Mesenchymal stem cell (in vitro differentiated cells and primary cell): ENCODE measurements at regions not wholly inside any gene's neighbourhood (a gene's known extent, or its start where the extent isn't known, plus 50 kb on each side); places are given as distances from the start of the nearest gene placed in this dataset.

Experiments
- DNase-seq: peaks from one replicate; pipeline ENCODE4 v3.0.0-alpha.2; 2013
- H2AFZ ChIP-seq: one replicate; pipeline ENCODE4 v1.6.1; 2013; ENCODE audit warnings: low read depth, mild to moderate bottlenecking, control low read depth, inconsistent platforms, low read length, moderate library complexity
- H2AK5ac ChIP-seq: 2 replicates; pipeline ENCODE4 v1.6.1; 2013; ENCODE audit warnings: low read length, moderate library complexity, mild to moderate bottlenecking, inconsistent platforms; ENCODE audit not compliant: severe bottlenecking
- H2BK120ac ChIP-seq: one replicate; pipeline ENCODE4 v1.6.1; 2013; ENCODE audit warnings: low read depth, mild to moderate bottlenecking, inconsistent platforms, low read length, moderate library complexity
- H2BK12ac ChIP-seq, 2 experiments: one replicate each; pipeline ENCODE4 v1.6.1; 2013; ENCODE audit warnings: inconsistent platforms in 2 of 2, low read length in 2 of 2, mild to moderate bottlenecking in 2 of 2, moderate library complexity in 2 of 2, control low read depth in 1 of 2
- H2BK15ac ChIP-seq: one replicate; pipeline ENCODE4 v1.6.1; 2013; ENCODE audit warnings: mild to moderate bottlenecking, low read depth, inconsistent platforms; ENCODE audit not compliant: poor library complexity, severe bottlenecking
- H2BK5ac ChIP-seq: 2 replicates; pipeline ENCODE4 v1.6.1; 2013; ENCODE audit warnings: low read depth, mild to moderate bottlenecking, low read length, control low read depth, inconsistent platforms; ENCODE audit not compliant: poor library complexity, severe bottlenecking
- H3K14ac ChIP-seq, 2 experiments: one replicate each; pipeline ENCODE4 v1.6.1; 2013; ENCODE audit warnings: inconsistent platforms in 2 of 2, low read length in 2 of 2, control low read depth in 1 of 2, mild to moderate bottlenecking in 1 of 2, moderate library complexity in 1 of 2
- H3K18ac ChIP-seq, 2 experiments: one replicate each; pipeline ENCODE4 v1.6.1; 2013; ENCODE audit warnings: inconsistent platforms in 2 of 2, low read length in 2 of 2, control low read depth in 1 of 2, low read depth in 1 of 2, mild to moderate bottlenecking in 1 of 2
- H3K23ac ChIP-seq, 2 experiments: one replicate each; pipeline ENCODE4 v1.6.1; 2013; ENCODE audit warnings: inconsistent platforms in 2 of 2, low read length in 2 of 2, mild to moderate bottlenecking in 2 of 2, moderate library complexity in 2 of 2, control low read depth in 1 of 2
- H3K27ac ChIP-seq: 2 replicates; pipeline ENCODE4 v1.5.1; 2013; ENCODE audit warnings: mild to moderate bottlenecking, moderate library complexity, low read length, control low read depth, inconsistent platforms; ENCODE audit not compliant: poor library complexity, severe bottlenecking
- H3K27me3 ChIP-seq, 2 experiments: 2 replicates each; pipeline versions ENCODE4 v1.6.1 to v1.7.0; 2013; ENCODE audit warnings: low read length in 2 of 2, mild to moderate bottlenecking in 2 of 2, moderate library complexity in 2 of 2, control low read depth in 1 of 2, inconsistent platforms in 1 of 2; ENCODE audit not compliant: control insufficient read depth in 1 of 2, insufficient read depth in 1 of 2
- H3K36me3 ChIP-seq, 2 experiments: 2 replicates each; pipeline versions ENCODE4 v1.6.1 to v1.7.0; 2013; ENCODE audit warnings: low read length in 2 of 2, control low read depth in 1 of 2, inconsistent platforms in 1 of 2, low read depth in 1 of 2, mild to moderate bottlenecking in 1 of 2; ENCODE audit not compliant: insufficient read depth in 2 of 2, control insufficient read depth in 1 of 2
- H3K4ac ChIP-seq, 2 experiments: one replicate each; pipeline ENCODE4 v1.6.1; 2013; ENCODE audit warnings: inconsistent platforms in 2 of 2, low read length in 2 of 2, mild to moderate bottlenecking in 2 of 2, moderate library complexity in 2 of 2, control low read depth in 1 of 2, low read depth in 1 of 2
- H3K4me1 ChIP-seq: 2 replicates; pipeline ENCODE4 v1.6.1; 2013; ENCODE audit warnings: low read depth, low read length, control low read depth; ENCODE audit not compliant: control insufficient read depth, insufficient read depth
- H3K4me2 ChIP-seq: 2 replicates; pipeline ENCODE4 v1.6.1; 2013; ENCODE audit warnings: low read length, mild to moderate bottlenecking, inconsistent platforms; ENCODE audit not compliant: poor library complexity, severe bottlenecking
- H3K4me3 ChIP-seq, 2 experiments: 2 replicates each; pipeline versions ENCODE4 v1.5.1 to v1.7.0; 2013; ENCODE audit warnings: low read length in 2 of 2, mild to moderate bottlenecking in 2 of 2, control low read depth in 1 of 2, low read depth in 1 of 2; ENCODE audit not compliant: insufficient read depth in 1 of 2
- H3K79me1 ChIP-seq: replicated peaks from 2 replicates; pipeline ENCODE4 v1.6.1; 2013; ENCODE audit warnings: mild to moderate bottlenecking, control low read depth, low read length, inconsistent platforms; ENCODE audit not compliant: poor library complexity, severe bottlenecking
- H3K9ac ChIP-seq: 2 replicates; pipeline ENCODE4 v1.7.0; 2013; ENCODE audit warnings: mild to moderate bottlenecking, low read length, moderate library complexity
- H3K9me3 ChIP-seq: 2 replicates; pipeline ENCODE4 v1.7.0; 2013; ENCODE audit warnings: mild to moderate bottlenecking, low read length; ENCODE audit not compliant: control insufficient read depth
- H4K8ac ChIP-seq: one replicate; pipeline ENCODE4 v1.6.1; 2013; ENCODE audit warnings: inconsistent platforms, mild to moderate bottlenecking, low read length, moderate library complexity
- H4K91ac ChIP-seq: one replicate; pipeline ENCODE4 v1.6.1; 2013; ENCODE audit warnings: mild to moderate bottlenecking, low read length, inconsistent platforms
- WGBS: methylation state at CpG from one replicate; pipeline ENCODE4 v1.1.7; 2013; ENCODE audit warnings: mixed read lengths; 5-methylcytosine and 5-hydroxymethylcytosine counted together

DNA sequence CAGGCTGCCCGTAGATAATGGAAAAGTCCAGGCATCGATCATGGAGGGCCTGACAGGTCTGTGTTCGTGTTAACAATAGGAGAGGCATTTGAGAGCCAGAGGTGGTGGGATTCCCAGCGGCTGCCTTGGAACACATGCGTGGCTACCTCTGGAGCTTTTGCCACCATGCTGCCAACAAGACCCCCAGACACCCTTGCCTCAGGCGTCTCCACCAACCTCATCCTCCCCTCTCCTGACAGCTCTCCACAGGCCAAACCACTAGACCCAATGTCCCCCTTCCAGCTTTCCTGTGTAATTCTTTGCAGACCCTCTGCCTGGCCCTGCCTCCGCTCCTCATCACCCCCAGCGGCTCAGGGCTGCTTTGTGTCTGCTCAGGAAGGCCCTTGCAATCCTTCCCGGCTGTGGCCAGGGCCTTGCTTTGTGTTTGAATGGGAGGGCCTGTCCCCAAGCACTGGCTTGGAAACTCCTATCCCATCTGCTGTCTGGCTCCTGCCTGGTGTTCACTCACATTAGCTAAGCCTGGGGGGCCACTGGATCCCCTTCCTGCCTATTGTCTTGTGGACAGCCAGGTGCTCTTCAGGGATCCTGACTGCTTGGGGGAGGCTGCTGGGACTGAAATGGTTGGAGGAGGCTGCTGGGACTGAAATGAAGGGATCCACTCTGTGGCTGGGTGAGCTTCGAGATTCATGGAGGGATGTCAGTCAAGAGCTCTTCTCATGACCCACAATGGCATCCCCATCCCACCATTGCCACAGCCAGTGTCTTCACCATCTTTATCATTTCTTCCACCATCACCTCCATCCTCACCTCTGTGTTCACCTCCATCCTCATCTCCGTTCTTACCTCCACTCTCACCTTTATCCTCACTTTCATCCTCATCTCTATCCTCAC is 60.8 kb upstream of the ELN start:
- no peak overlapping the region for H3K4ac ChIP-seq
- H2AK5ac ChIP-seq, result no peak overlapping the region
- no peaks in the 10 kb centered on the region for H3K79me1 ChIP-seq
- H3K27me3 ChIP-seq, result peaks cover 3 to 8% of the 10 kb centered on the region in 2 experiments
- no peak overlapping the region for H2BK120ac ChIP-seq
- H3K4me2 ChIP-seq, result no peak overlapping the region
- H3K27ac ChIP-seq, result no peak overlapping the region
- no peak overlapping the region for H2BK15ac ChIP-seq
- no peak for DNase-seq
- H2BK5ac ChIP-seq, result no peak overlapping the region
- peaks cover 22% of the 10 kb centered on the region for H3K9me3 ChIP-seq
- no peak overlapping the region for H4K8ac ChIP-seq
- H3K23ac ChIP-seq, result no peak overlapping the region
- H3K36me3 ChIP-seq, result no peaks in the 10 kb centered on the region
- no peak overlapping the region for H2BK12ac ChIP-seq
- WGBS, result 79% methylated on average over 9 of the region's 11 CpGs
- no peak overlapping the region for H3K18ac ChIP-seq
- H3K4me1 ChIP-seq, result no peaks in the 10 kb centered on the region
- no peak overlapping the region for H2AFZ ChIP-seq
- no peak overlapping the region for H4K91ac ChIP-seq
- H3K14ac ChIP-seq, result no peak overlapping the region
- no peak overlapping the region for H3K9ac ChIP-seq
- H3K4me3 ChIP-seq, result no peak overlapping the region

DNA sequence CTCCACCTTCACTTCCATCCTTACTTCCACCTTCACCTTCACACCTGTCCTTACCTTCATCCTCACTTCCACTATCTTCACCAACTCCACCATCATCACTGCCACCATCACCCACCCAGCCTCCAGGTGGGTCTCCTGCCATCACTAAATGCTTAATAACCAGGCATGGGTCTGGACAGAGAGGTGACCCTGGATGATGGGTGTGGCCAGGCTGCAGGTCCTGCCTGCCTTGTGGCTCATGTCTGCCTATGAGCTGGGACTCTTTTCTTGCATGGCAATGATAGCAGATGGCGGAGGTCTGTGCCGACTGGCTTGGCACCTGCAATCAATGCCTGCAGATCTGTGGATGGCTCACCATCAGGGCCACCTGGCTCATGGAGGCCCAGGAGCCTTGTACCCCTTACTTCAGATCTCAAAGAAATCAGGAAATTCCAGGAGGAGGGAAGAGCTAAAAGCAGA is 60.1 kb upstream of the ELN start:
- Histone ChIP-seq H4K8ac (no peak overlapping the region), H3K4me1 (no peaks in the 10 kb centered on the region), H3K27ac (no peak overlapping the region), H3K18ac (no peak overlapping the region), H3K23ac (no peak overlapping the region), H2BK5ac (no peak overlapping the region), H2BK120ac (no peak overlapping the region), H3K9me3 (peaks cover 17% of the 10 kb centered on the region), H2AK5ac (no peak overlapping the region), H3K4ac (no peak overlapping the region), H2BK12ac (no peak overlapping the region), H2AFZ (no peak overlapping the region), H3K27me3 (peaks cover 7 to 12% of the 10 kb centered on the region in 2 experiments), H3K14ac (no peak overlapping the region), H4K91ac (no peak overlapping the region), H3K9ac (no peak overlapping the region), H3K36me3 (no peaks in the 10 kb centered on the region), H3K4me2 (no peak overlapping the region), H3K4me3 (no peak overlapping the region), H3K79me1 (no peaks in the 10 kb centered on the region), H2BK15ac (no peak overlapping the region)
- 100% methylated on average over 2 of the region's 2 CpGs for WGBS
- DNase-seq, result no peak

GRCh38 chr7:73968487-73968886 is 59.5 kb upstream of the ELN start:
- Histone ChIP-seq H3K27ac (no peak overlapping the region), H3K4ac (no peak overlapping the region), H2AK5ac (no peak overlapping the region), H2BK15ac (no peak overlapping the region), H4K8ac (no peak overlapping the region), H2BK120ac (no peak overlapping the region), H3K23ac (no peak overlapping the region), H3K79me1 (no peaks in the 10 kb centered on the region), H2BK5ac (no peak overlapping the region), H3K4me2 (no peak overlapping the region), H2BK12ac (no peak overlapping the region), H3K9me3 (peaks cover 12% of the 10 kb centered on the region), H3K4me3 (no peak overlapping the region), H3K9ac (no peak overlapping the region), H3K4me1 (no peaks in the 10 kb centered on the region), H2AFZ (no peak overlapping the region), H3K27me3 (peaks cover 7 to 12% of the 10 kb centered on the region in 2 experiments), H3K36me3 (no peaks in the 10 kb centered on the region), H3K14ac (no peak overlapping the region), H3K18ac (no peak overlapping the region), H4K91ac (no peak overlapping the region)
- DNase-seq, result no peak

DNA sequence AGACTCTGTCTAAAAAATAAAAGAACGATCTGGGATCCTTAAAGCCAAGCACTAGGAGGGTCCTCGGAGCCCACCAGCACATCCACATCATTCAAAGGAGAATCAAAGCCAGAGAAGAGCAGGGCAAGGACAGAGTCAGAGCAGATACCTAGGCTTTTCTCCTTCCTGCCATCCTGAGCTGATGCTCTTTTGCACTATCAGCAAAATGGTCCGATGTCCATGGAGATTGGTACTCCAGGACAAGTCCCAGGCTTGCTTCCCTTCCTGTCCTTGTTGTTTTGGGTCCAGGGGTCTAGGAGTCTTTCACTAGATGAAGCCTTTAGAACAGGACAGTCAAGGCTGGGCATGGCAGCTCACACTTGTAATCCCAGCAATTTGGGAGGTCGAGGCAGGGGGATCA is 58.0 kb upstream of the ELN start:
- no peak overlapping the region for H3K14ac ChIP-seq
- DNase-seq, result no peak
- H3K4me1 ChIP-seq, result no peaks in the 10 kb centered on the region
- H3K36me3 ChIP-seq, result no peaks in the 10 kb centered on the region
- H2AFZ ChIP-seq, result no peak overlapping the region
- no peak overlapping the region for H2BK120ac ChIP-seq
- no peak overlapping the region for H2BK12ac ChIP-seq
- no peak overlapping the region for H3K9ac ChIP-seq
- no peak overlapping the region for H4K91ac ChIP-seq
- H3K4me3 ChIP-seq, result no peak overlapping the region
- H3K23ac ChIP-seq, result no peak overlapping the region
- H2BK15ac ChIP-seq, result no peak overlapping the region
- no peaks in the 10 kb centered on the region for H3K79me1 ChIP-seq
- H3K27ac ChIP-seq, result no peak overlapping the region
- H3K4me2 ChIP-seq, result no peak overlapping the region
- 75% methylated on average over 4 of the region's 4 CpGs for WGBS
- no peak overlapping the region for H3K4ac ChIP-seq
- H2BK5ac ChIP-seq, result no peak overlapping the region
- H4K8ac ChIP-seq, result no peak overlapping the region
- peaks cover 7 to 12% of the 10 kb centered on the region in 2 experiments for H3K27me3 ChIP-seq
- no peaks in the 10 kb centered on the region for H3K9me3 ChIP-seq
- H3K18ac ChIP-seq, result no peak overlapping the region
- no peak overlapping the region for H2AK5ac ChIP-seq
